NT2/D1 (cell line): ENCODE measurements at regions not wholly inside any gene's neighbourhood (a gene's known extent, or its start where the extent isn't known, plus 50 kb on each side); places are given as distances from the start of the nearest gene placed in this dataset.

ENCODE experiments used
- SUZ12 ChIP-seq: IDR thresholded peaks from 2 replicates; pipeline ENCODE4 v1.6.1; 2011; ENCODE audit not compliant: insufficient read length, insufficient read depth; ENCODE audit errors: extremely low read depth
- ZNF274 ChIP-seq: IDR thresholded peaks from 2 replicates; pipeline ENCODE4 v1.6.1; 2011; ENCODE audit warnings: mild to moderate bottlenecking, low read depth, low read length

DNA sequence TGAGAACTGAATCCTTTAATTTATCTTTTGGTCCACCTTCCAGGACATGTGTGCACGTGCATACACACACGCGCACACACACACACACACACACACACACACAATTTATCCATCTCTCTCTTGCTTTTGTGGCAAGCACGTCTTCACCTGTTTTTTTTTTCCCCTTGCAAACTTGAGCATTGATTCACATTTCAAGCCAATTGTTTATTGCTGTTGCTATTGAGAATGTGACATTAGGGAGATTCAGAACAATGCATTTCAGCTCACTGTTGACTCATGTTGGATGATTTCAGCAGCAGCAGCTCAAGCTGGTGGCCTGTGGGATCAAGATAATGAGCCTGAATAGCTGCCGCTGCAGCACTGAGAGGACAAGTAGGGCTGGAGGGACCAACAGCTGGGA, 128.9 kb downstream of the SNAPC1 start:
- TF ChIP-seq ZNF274 (no peak), SUZ12 (no peak)
